ENCODE measurements at regions not wholly inside any gene's neighbourhood (a gene's known extent, or its start where the extent isn't known, plus 50 kb on each side); places are given as distances from the start of the nearest gene placed in this dataset.

- TF ChIP-seq ATF5 (CRISPR knock-in tag; IDR thresholded peaks at IDR 0.05; ENCODE audit: low read depth): no peak
- no peak for TF ChIP-seq MIER2 (CRISPR knock-in tag; IDR thresholded peaks at IDR 0.05)
These were observed 128.5 kb downstream of the KIF20B start (continued) for GRCh38 chr10:89829887-89830269.

GRCh38 chr10:89830624-89831023, 129.2 kb downstream of the KIF20B start:
- TF ChIP-seq ESRRA (CRISPR knock-in tag; IDR thresholded peaks at IDR 0.05; ENCODE audit: low read depth) (no peak), ZBTB7A (CRISPR knock-in tag; IDR thresholded peaks at IDR 0.05) (no peak), SP2 (CRISPR knock-in tag; IDR thresholded peaks at IDR 0.05) (no peak), MAFK (conservative IDR thresholded peaks at IDR 0.05 in 1 of 2, IDR thresholded peaks at IDR 0.05 in 1 of 2; ENCODE audit: low read length in 2 of 2) (peak; percentile 92 to 97), MAFF (IDR thresholded peaks at IDR 0.05; ENCODE audit: low read depth, low read length) (peak; percentile 95), ZNF121 (CRISPR knock-in tag; IDR thresholded peaks at IDR 0.05) (no peak), GLI4 (CRISPR knock-in tag; IDR thresholded peaks at IDR 0.05; ENCODE audit: borderline replicate concordance) (no peak), AHDC1 (CRISPR knock-in tag; IDR thresholded peaks at IDR 0.05; ENCODE audit: borderline replicate concordance) (no peak)
- Histone ChIP-seq H3K79me2 (ENCODE audit: insufficient read depth, low read length) (no peaks in the 10 kb centered on the region), H3K4me1 (ENCODE audit: insufficient read depth, low read length) (no peaks in the 10 kb centered on the region), H3K9me3 (ENCODE audit: low read length) (peaks cover 6% of the 10 kb centered on the region; the same call in 1 of the 2 replicates), H3K36me3 (replicated peaks in 1 of 2; ENCODE audit: control insufficient read depth in 1 of 2, insufficient read depth in 2 of 2, low read length in 2 of 2) (no peaks in the 10 kb centered on the region), H3K9ac (ENCODE audit: insufficient read depth, low read depth, low read length) (no peak overlapping the region), H3K4me3 (replicated peaks in 1 of 3; ENCODE audit: insufficient read depth in 1 of 3, low read depth in 2 of 3, low read length in 3 of 3) (no peak overlapping the region), H2AFZ (ENCODE audit: low read length) (no peak overlapping the region), H3K27ac (ENCODE audit: extremely low read length, insufficient read depth, low read length) (no peak overlapping the region), H3K4me2 (ENCODE audit: low read depth, low read length) (no peak overlapping the region), H4K20me1 (ENCODE audit: insufficient read depth, low read length) (no peaks in the 10 kb centered on the region), H3K27me3 (ENCODE audit: control insufficient read depth in 1 of 2, insufficient read depth in 2 of 2, low read length in 2 of 2) (no peaks in the 10 kb centered on the region)
- DNase-seq (ENCODE audit: low spot score) (no peak), ATAC-seq (no peak), FAIRE-seq (no peak)
- 4% methylated on average over 2 of the region's 2 CpGs for WGBS (ENCODE audit: low lambda C conversion rate)
- BruUV-seq (replicated peaks): no TSS peak
- intact Hi-C loops (cut with micrococcal nuclease; ENCODE audit: unreplicated experiment) (no loop called here), in situ Hi-C loops (cut with HindIII; ENCODE audit: extremely low pct_ligation_motif_present, low pct_unique_long_range_greater_than_20kb) (no loop called here)
- ChIA-PET POLR2A (no interaction called here), CTCF (ENCODE audit: low intra/inter-chr PET ratio, low total read pairs) (no interaction called here)

Data from HepG2 (cell line).